ENCODE measurements at regions not wholly inside any gene's neighbourhood (a gene's known extent, or its start where the extent isn't known, plus 50 kb on each side); places are given as distances from the start of the nearest gene placed in this dataset.
"Not testable (repeated sequence)": the region's sequence is repeated elsewhere in the genome, so short reads cannot be mapped to it uniquely, and the experiment has no call there.

DNA sequence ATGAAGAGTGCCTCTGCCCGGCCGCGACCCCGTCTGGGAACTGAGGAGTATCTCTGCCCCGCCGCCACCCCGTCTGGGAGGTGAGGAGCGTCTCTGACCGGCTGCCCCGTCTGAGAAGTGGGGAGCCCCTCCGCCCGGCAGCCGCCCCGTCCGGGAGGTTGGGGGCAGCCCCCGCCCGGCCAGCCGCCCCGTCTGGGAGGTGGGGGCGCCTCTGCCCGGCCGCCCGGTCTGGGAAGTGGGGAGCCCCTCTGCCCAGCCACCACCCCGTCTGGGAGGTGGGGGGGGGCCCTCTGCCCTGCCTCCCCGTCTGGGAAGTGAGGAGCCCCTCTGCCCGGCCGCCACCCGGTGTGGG is 1251.9 kb downstream of the BRINP3 start:
- TF ChIP-seq ZNF302 (CRISPR knock-in tag; IDR thresholded peaks at IDR 0.05); ZSCAN20 (CRISPR knock-in tag; IDR thresholded peaks at IDR 0.05); HDAC2 (IDR thresholded peaks at IDR 0.05): not testable (repeated sequence)

Data from A549 (cell line).